GM23248 (cell line): ENCODE measurements at regions not wholly inside any gene's neighbourhood (a gene's known extent, or its start where the extent isn't known, plus 50 kb on each side); places are given as distances from the start of the nearest gene placed in this dataset.

Source experiments
- DNase-seq: peaks from one replicate; pipeline ENCODE4 v3.0.0-alpha.2; 2015
- H2AFZ ChIP-seq: fragments of 200-600 bp; sonication (generic); 2 replicates; pipeline ENCODE4 v1.6.1; 2016; ENCODE audit warnings: antibody characterized with exemption
- H3F3A ChIP-seq: fragments of 200-600 bp; sonication (generic); 2 replicates; pipeline ENCODE4 v1.6.1; 2016; ENCODE audit warnings: mild to moderate bottlenecking, antibody characterized with exemption, mixed run types; ENCODE audit not compliant: insufficient read depth
- H3K27ac ChIP-seq: fragments of 200-600 bp; sonication (generic); 2 replicates; pipeline ENCODE4 v1.5.1; 2016; ENCODE audit warnings: mild to moderate bottlenecking
- H3K27me3 ChIP-seq: fragments of 200-600 bp; sonication (generic); replicated peaks from 2 replicates; pipeline ENCODE4 v1.6.1; 2016; ENCODE audit warnings: mild to moderate bottlenecking; ENCODE audit not compliant: insufficient read depth
- H3K36me3 ChIP-seq: fragments of 200-600 bp; sonication (generic); 2 replicates; pipeline ENCODE4 v1.6.1; 2016; ENCODE audit warnings: low read depth, mild to moderate bottlenecking
- H3K4me1 ChIP-seq: fragments of 200-600 bp; sonication (generic); 2 replicates; pipeline ENCODE4 v1.6.1; 2016; ENCODE audit warnings: mild to moderate bottlenecking; ENCODE audit not compliant: insufficient read depth
- H3K4me2 ChIP-seq: fragments of 200-600 bp; sonication (generic); one replicate; pipeline ENCODE4 v1.6.1; 2016; ENCODE audit warnings: mild to moderate bottlenecking; ENCODE audit not compliant: unreplicated experiment
- H3K4me3 ChIP-seq: fragments of 200-600 bp; sonication (generic); 2 replicates; pipeline ENCODE4 v1.5.1; 2016; ENCODE audit warnings: mild to moderate bottlenecking
- H3K79me2 ChIP-seq: fragments of 200-600 bp; sonication (generic); 2 replicates; pipeline ENCODE4 v1.6.1; 2016; ENCODE audit warnings: mild to moderate bottlenecking; ENCODE audit not compliant: insufficient read depth
- H3K9ac ChIP-seq: fragments of 200-600 bp; sonication (generic); 2 replicates; pipeline ENCODE4 v1.6.1; 2016; ENCODE audit warnings: mild to moderate bottlenecking
- H3K9me2 ChIP-seq: fragments of 200-600 bp; sonication (generic); 2 replicates; pipeline ENCODE4 v1.6.1; 2016; ENCODE audit warnings: mixed run types, mild to moderate bottlenecking, moderate library complexity; ENCODE audit not compliant: insufficient read depth
- H3K9me3 ChIP-seq: fragments of 200-600 bp; sonication (generic); one replicate; pipeline ENCODE4 v1.6.1; 2017; ENCODE audit warnings: low read depth
- H4K20me1 ChIP-seq: fragments of 200-600 bp; sonication (generic); 2 replicates; pipeline ENCODE4 v1.6.0; 2016; ENCODE audit not compliant: insufficient read depth
- EZH2 ChIP-seq: fragments of 200-600 bp; sonication (generic); IDR thresholded peaks from 2 replicates; pipeline ENCODE4 v1.6.1; 2018; ENCODE audit warnings: antibody characterized with exemption, mild to moderate bottlenecking; ENCODE audit not compliant: insufficient read depth, poor library complexity, severe bottlenecking
- EZH2phosphoT487 ChIP-seq: fragments of 200-600 bp; sonication (generic); IDR thresholded peaks from 2 replicates; pipeline ENCODE4 v1.6.1; 2018; ENCODE audit warnings: antibody characterized with exemption, moderate library complexity, mild to moderate bottlenecking, low read depth; ENCODE audit not compliant: insufficient read depth
- WGBS, 2 experiments: methylation state at CpG; one replicate each; pipeline ENCODE4 v1.1.6; 2015 to 2017; ENCODE audit warnings: low lambda C conversion rate in 2 of 2, low coverage in 1 of 2; ENCODE audit errors: missing lambda C conversion rate in 2 of 2; 5-methylcytosine and 5-hydroxymethylcytosine counted together
- in situ Hi-C: fragments of 300-500 bp; cut with MboI; formaldehyde crosslinking; loops from 2 replicates; pipeline ENCODE4 v1.15.0; 2020

DNA sequence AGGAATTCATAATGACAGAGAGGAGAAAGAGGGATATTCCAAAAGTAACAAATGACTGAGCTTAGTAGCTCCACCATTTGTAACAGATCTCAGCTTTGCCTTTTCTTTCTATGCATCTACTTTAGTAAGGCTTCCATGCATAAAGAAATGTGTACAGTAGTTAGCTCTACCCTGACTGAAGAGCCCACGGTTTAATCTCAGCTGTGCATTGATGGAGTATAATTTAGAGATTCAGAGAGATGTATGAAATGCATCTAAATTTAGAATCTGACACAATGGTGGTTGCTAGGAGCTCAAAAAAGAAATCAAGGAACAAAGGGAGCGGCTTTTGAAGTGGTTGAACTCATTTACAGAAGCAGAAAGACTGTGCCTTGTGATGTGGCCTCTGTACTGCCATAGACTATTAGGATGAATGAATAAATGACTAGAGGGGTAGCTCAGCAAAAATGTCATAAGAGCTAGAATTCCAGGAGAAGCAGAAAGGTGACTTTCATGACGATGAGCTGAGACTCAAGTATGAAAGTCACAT is 838.6 kb downstream of the RPS29 start:
- no peak overlapping the region for H3K4me3 ChIP-seq
- H3K9me3 ChIP-seq, result no peaks in the 10 kb centered on the region
- no peak for DNase-seq
- no peak overlapping the region for H3K4me2 ChIP-seq
- H3F3A ChIP-seq, result no peaks in the 10 kb centered on the region
- no peaks in the 10 kb centered on the region for H3K27me3 ChIP-seq
- in situ Hi-C loops, result no loop called here
- no peak overlapping the region for H3K27ac ChIP-seq
- no peaks in the 10 kb centered on the region for H3K79me2 ChIP-seq
- WGBS, 2 experiments, result 2 to 8% methylated on average over 3 of the region's 3 CpGs
- H3K9me2 ChIP-seq, result no peaks in the 10 kb centered on the region
- no peak overlapping the region for H2AFZ ChIP-seq
- no peak overlapping the region for H3K9ac ChIP-seq
- no peaks in the 10 kb centered on the region for H3K36me3 ChIP-seq
- no peaks in the 10 kb centered on the region for H3K4me1 ChIP-seq
- no peaks in the 10 kb centered on the region for H4K20me1 ChIP-seq
- TF ChIP-seq EZH2, result no peak
- TF ChIP-seq EZH2phosphoT487, result no peak

DNA sequence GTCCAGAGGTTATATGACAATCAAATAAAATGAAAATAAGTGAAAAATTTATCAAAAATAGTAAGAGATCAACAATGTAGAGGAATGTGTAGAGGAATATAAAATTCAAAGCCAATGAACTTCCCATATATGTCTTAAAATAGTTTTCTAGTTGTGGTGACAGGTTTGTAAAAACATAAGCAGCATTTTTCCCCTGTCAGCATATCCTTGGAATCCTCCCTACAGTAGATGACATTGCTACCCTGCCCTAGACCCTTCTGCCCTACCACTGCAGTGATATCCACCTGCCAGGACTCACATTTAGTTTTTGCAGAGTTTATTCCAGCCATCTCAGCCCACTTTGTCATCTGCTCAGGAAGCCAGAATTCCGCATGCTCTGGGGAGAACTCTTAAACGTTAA is 842.0 kb downstream of the RPS29 start:
- Histone ChIP-seq H3K4me3 (no peak overlapping the region), H2AFZ (no peak overlapping the region), H3K36me3 (no peaks in the 10 kb centered on the region), H3K4me2 (no peak overlapping the region), H3F3A (no peaks in the 10 kb centered on the region), H4K20me1 (no peaks in the 10 kb centered on the region), H3K9me3 (no peaks in the 10 kb centered on the region), H3K9me2 (no peaks in the 10 kb centered on the region), H3K27ac (no peak overlapping the region), H3K4me1 (no peaks in the 10 kb centered on the region), H3K79me2 (no peaks in the 10 kb centered on the region), H3K27me3 (no peaks in the 10 kb centered on the region), H3K9ac (no peak overlapping the region)
- 0 to 3% methylated on average over 2 of the region's 2 CpGs for WGBS, 2 experiments
- DNase-seq, result no peak
- no peak for TF ChIP-seq EZH2
- no peak for TF ChIP-seq EZH2phosphoT487
- in situ Hi-C loops, result no loop called here

GRCh38 chr14:48738186-48738925 is 847.8 kb downstream of the RPS29 start:
- in situ Hi-C loops, result no loop called here
- no peaks in the 10 kb centered on the region for H4K20me1 ChIP-seq
- DNase-seq, result no peak
- H3K9me2 ChIP-seq, result no peaks in the 10 kb centered on the region
- no peak overlapping the region for H2AFZ ChIP-seq
- no peak for TF ChIP-seq EZH2phosphoT487
- no peak for TF ChIP-seq EZH2
- no peak overlapping the region for H3K27ac ChIP-seq
- H3K9me3 ChIP-seq, result no peaks in the 10 kb centered on the region
- no peak overlapping the region for H3K4me2 ChIP-seq
- H3F3A ChIP-seq, result no peaks in the 10 kb centered on the region
- no peak overlapping the region for H3K9ac ChIP-seq
- no peaks in the 10 kb centered on the region for H3K36me3 ChIP-seq
- no peak overlapping the region for H3K4me3 ChIP-seq
- 0 to 31% methylated on average over 1 of the region's 1 CpG for WGBS, 2 experiments
- H3K79me2 ChIP-seq, result no peaks in the 10 kb centered on the region
- H3K27me3 ChIP-seq, result no peaks in the 10 kb centered on the region
- no peaks in the 10 kb centered on the region for H3K4me1 ChIP-seq

DNA sequence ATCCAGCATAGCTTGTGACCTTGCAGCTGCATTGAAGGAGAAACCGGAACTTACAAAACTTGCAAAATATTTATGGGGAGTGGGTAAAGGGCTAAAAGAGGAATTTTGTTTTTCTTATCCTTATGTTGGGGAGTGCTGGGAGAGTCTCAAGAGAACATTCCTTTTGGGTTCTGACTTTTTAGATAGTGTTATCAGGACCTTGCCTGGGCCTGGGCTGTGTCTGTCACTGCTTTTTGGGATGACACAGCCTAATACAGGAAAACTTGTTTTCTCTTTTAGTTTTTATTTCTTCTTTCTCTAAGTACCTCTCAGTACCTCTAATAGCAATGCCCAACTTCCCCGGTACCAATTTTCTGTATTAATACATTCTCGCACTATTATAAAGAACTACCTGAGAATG is 850.6 kb downstream of the RPS29 start:
- 62 to 74% methylated on average over 3 of the region's 3 CpGs for WGBS, 2 experiments
- Histone ChIP-seq H3K4me3 (no peak overlapping the region), H3K9ac (no peak overlapping the region), H3K27me3 (no peaks in the 10 kb centered on the region), H3F3A (no peaks in the 10 kb centered on the region), H3K79me2 (no peaks in the 10 kb centered on the region), H3K27ac (no peak overlapping the region), H3K4me2 (no peak overlapping the region), H3K36me3 (no peaks in the 10 kb centered on the region), H3K4me1 (no peaks in the 10 kb centered on the region), H3K9me2 (no peaks in the 10 kb centered on the region), H3K9me3 (no peaks in the 10 kb centered on the region), H2AFZ (no peak overlapping the region), H4K20me1 (no peaks in the 10 kb centered on the region)
- DNase-seq, result no peak
- in situ Hi-C loops, result no loop called here
- TF ChIP-seq EZH2 (no peak), EZH2phosphoT487 (no peak)

DNA sequence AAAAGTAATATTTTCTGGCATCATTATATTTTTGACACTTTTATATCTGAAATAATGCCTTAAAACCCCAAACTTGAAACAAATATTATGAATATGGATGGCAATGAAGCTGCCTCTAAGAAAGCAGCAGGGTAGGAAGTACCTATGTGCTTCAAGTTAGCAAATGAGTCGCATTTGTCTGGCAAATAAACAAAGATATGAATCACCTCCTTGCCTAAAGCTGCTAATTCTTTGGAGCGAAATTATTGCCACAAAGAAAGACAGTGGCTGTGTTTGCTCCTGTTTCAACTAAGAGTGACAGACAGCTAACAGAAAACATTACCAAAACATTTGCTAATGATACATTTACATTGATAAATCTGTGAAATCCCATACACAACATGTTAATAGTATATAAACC is 854.9 kb downstream of the RPS29 start:
- Histone ChIP-seq H3K36me3 (no peaks in the 10 kb centered on the region), H3K27me3 (no peaks in the 10 kb centered on the region), H4K20me1 (no peaks in the 10 kb centered on the region), H3K9me3 (no peaks in the 10 kb centered on the region), H3K9ac (no peak overlapping the region), H3K27ac (no peak overlapping the region), H3K4me1 (no peaks in the 10 kb centered on the region), H3K4me3 (no peak overlapping the region), H3K79me2 (no peaks in the 10 kb centered on the region), H3F3A (no peaks in the 10 kb centered on the region), H3K9me2 (no peaks in the 10 kb centered on the region), H2AFZ (no peak overlapping the region), H3K4me2 (no peak overlapping the region)
- no peak for DNase-seq
- no peak for TF ChIP-seq EZH2phosphoT487
- TF ChIP-seq EZH2, result no peak
- in situ Hi-C loops, result no loop called here
- WGBS, 2 experiments, result 13 to 29% methylated on average over 2 of the region's 2 CpGs
